PC-3 (cell line): ENCODE measurements at regions not wholly inside any gene's neighbourhood (a gene's known extent, or its start where the extent isn't known, plus 50 kb on each side); places are given as distances from the start of the nearest gene placed in this dataset.

Experiments
- CTCF ChIP-seq: fragments of 300-600 bp; sonication (generic); conservative IDR thresholded peaks from 2 replicates; pipeline ENCODE4 v1.5.1; 2017; ENCODE audit warnings: antibody characterized with exemption, low read depth, mild to moderate bottlenecking, low read length
- EZH2 ChIP-seq: fragments of 300-600 bp; sonication (generic); IDR thresholded peaks from one replicate; pipeline ENCODE4 v1.6.1; 2017; ENCODE audit warnings: antibody characterized with exemption, mild to moderate bottlenecking, low read length; ENCODE audit not compliant: unreplicated experiment
- EZH2phosphoT487 ChIP-seq: fragments of 300-600 bp; sonication (generic); IDR thresholded peaks from 2 replicates; pipeline ENCODE4 v1.6.1; 2018; ENCODE audit warnings: mild to moderate bottlenecking, antibody characterized with exemption, low read length, borderline replicate concordance

- TF ChIP-seq CTCF (no peak), EZH2 (no peak), EZH2phosphoT487 (no peak)
Measured at GRCh38 chr15:81853150-81853748, 192.6 kb downstream of the MEX3B start.
